CD4-positive, alpha-beta T cell treated with Interleukin-4 for 1 hour (primary cell): ENCODE measurements at regions not wholly inside any gene's neighbourhood (a gene's known extent, or its start where the extent isn't known, plus 50 kb on each side); places are given as distances from the start of the nearest gene placed in this dataset.
"Not testable (repeated sequence)": the region's sequence is repeated elsewhere in the genome, so short reads cannot be mapped to it uniquely, and the experiment has no call there.

Source experiments
- DNase-seq, 2 donors: peaks; one replicate each; pipeline ENCODE4 v3.0.0-alpha.2; 2020 to 2022

- DNase-seq, result no peak
These were observed 392.5 kb downstream of the ZNF674 start for GRCh38 chrX:46152756-46153155.

- not testable (repeated sequence) for DNase-seq
These were observed 393.9 kb downstream of the ZNF674 start for GRCh38 chrX:46151332-46151731.

- DNase-seq, result no peak
These were observed 400.7 kb downstream of the ZNF674 start for GRCh38 chrX:46144566-46144965.

- no peak for DNase-seq
These were observed 404.9 kb downstream of the ZNF674 start for GRCh38 chrX:46140272-46140671.

GRCh38 chrX:46130247-46130646 lies 415.0 kb downstream of the ZNF674 start:
- DNase-seq, result no peak

GRCh38 chrX:46125111-46125510 lies 420.1 kb downstream of the ZNF674 start:
- no peak for DNase-seq

- no peak for DNase-seq
These were observed 428.0 kb downstream of the ZNF674 start for GRCh38 chrX:46117234-46117633.

- DNase-seq, result not testable (repeated sequence)
These were observed 457.9 kb downstream of the ZNF674 start for GRCh38 chrX:46087310-46087709.

- not testable (repeated sequence) for DNase-seq
These were observed 465.1 kb downstream of the ZNF674 start for GRCh38 chrX:46080121-46080520.

- DNase-seq, result no peak
These were observed 472.4 kb downstream of the ZNF674 start for GRCh38 chrX:46072791-46073190.

GRCh38 chrX:46072372-46072771 lies 472.8 kb downstream of the ZNF674 start:
- DNase-seq, result no peak

GRCh38 chrX:46070421-46070820 lies 474.8 kb downstream of the ZNF674 start:
- no peak for DNase-seq

GRCh38 chrX:46059316-46059715 lies 485.9 kb downstream of the ZNF674 start:
- DNase-seq, result no peak

- DNase-seq, result no peak
These were observed 500.7 kb downstream of the ZNF674 start for GRCh38 chrX:46044486-46044885.

- no peak for DNase-seq
These were observed 505.2 kb downstream of the ZNF674 start for GRCh38 chrX:46040001-46040400.

- no peak for DNase-seq
These were observed 505.7 kb downstream of the ZNF674 start for GRCh38 chrX:46039526-46039925.

- DNase-seq, result no peak
These were observed 508.7 kb downstream of the ZNF674 start for GRCh38 chrX:46036508-46036907.

GRCh38 chrX:46034868-46035267 lies 510.4 kb downstream of the ZNF674 start:
- DNase-seq, result no peak

- DNase-seq, result no peak
These were observed 515.4 kb downstream of the ZNF674 start for GRCh38 chrX:46029777-46030176.

GRCh38 chrX:46016296-46016695 lies 528.9 kb downstream of the ZNF674 start:
- DNase-seq, result no peak

- DNase-seq, result no peak
These were observed 529.6 kb downstream of the ZNF674 start for GRCh38 chrX:46015653-46016052.

- DNase-seq, result no peak
These were observed 552.7 kb downstream of the ZNF674 start for GRCh38 chrX:45992402-45993123.

- no peak for DNase-seq
These were observed 558.2 kb downstream of the ZNF674 start for GRCh38 chrX:45986971-45987370.

- no peak for DNase-seq
These were observed 559.1 kb downstream of the ZNF674 start for GRCh38 chrX:45986081-45986480.
